ENCODE measurements at regions not wholly inside any gene's neighbourhood (a gene's known extent, or its start where the extent isn't known, plus 50 kb on each side); places are given as distances from the start of the nearest gene placed in this dataset.

DNA sequence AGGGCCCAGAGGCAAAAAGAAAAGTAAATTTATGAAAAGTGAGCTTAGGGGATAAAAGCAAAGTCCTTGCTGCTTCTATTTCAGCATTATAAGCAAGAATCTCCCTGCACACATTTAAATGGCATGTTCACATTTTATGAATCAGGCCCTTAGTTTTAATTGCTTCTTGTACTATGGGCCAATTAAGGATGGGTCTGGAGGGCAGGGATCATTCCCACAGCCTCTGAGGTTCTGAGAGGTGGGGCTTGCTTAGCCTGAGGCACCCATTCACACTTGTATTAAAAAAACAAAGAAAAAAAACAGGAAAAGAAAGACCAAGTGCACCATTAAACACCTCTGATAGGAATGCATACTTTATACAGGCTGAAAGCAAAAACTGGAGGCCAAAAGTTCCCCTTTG, 565.1 kb downstream of the BCL11A start:
- no peak for DNase-seq (ENCODE audit: low spot score in 2 of 2)
- intact Hi-C loops (cut with DNase I; ENCODE audit: low total_unique reads), result no loop called here
- Histone ChIP-seq H3K27me3 (no peaks in the 10 kb centered on the region), H3K4me3 (no peak overlapping the region), H3K4me1 (no peaks in the 10 kb centered on the region), H3K27ac (no peak overlapping the region), H3K9me3 (no peaks in the 10 kb centered on the region), H3K36me3 (no peaks in the 10 kb centered on the region)
- TF ChIP-seq, protein P1, sequence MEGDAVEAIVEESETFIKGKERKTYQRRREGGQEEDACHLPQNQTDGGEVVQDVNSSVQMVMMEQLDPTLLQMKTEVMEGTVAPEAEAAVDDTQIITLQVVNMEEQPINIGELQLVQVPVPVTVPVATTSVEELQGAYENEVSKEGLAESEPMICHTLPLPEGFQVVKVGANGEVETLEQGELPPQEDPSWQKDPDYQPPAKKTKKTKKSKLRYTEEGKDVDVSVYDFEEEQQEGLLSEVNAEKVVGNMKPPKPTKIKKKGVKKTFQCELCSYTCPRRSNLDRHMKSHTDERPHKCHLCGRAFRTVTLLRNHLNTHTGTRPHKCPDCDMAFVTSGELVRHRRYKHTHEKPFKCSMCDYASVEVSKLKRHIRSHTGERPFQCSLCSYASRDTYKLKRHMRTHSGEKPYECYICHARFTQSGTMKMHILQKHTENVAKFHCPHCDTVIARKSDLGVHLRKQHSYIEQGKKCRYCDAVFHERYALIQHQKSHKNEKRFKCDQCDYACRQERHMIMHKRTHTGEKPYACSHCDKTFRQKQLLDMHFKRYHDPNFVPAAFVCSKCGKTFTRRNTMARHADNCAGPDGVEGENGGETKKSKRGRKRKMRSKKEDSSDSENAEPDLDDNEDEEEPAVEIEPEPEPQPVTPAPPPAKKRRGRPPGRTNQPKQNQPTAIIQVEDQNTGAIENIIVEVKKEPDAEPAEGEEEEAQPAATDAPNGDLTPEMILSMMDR (IDR thresholded peaks at IDR 0.05), result no peak
- no peak for TF ChIP-seq POLR2AphosphoS5 (IDR thresholded peaks at IDR 0.05)
- TF ChIP-seq POLR2A (IDR thresholded peaks at IDR 0.05), result no peak

- no peaks in the 10 kb centered on the region for H3K27me3 ChIP-seq
- H3K36me3 ChIP-seq, result no peaks in the 10 kb centered on the region
- intact Hi-C loops (cut with DNase I; ENCODE audit: low total_unique reads), result no loop called here
- H3K4me1 ChIP-seq, result no peaks in the 10 kb centered on the region
- TF ChIP-seq, protein P1 (IDR thresholded peaks at IDR 0.05), result no peak
- TF ChIP-seq POLR2A (IDR thresholded peaks at IDR 0.05) (no peak), POLR2AphosphoS5 (IDR thresholded peaks at IDR 0.05) (no peak)
- H3K4me3 ChIP-seq, result no peak overlapping the region
- no peak for DNase-seq (ENCODE audit: low spot score in 2 of 2)
- no peak overlapping the region for H3K27ac ChIP-seq
- H3K9me3 ChIP-seq, result no peaks in the 10 kb centered on the region
Observed at GRCh38 chr2:59986511-59986910, 566.9 kb downstream of the BCL11A start.

DNA sequence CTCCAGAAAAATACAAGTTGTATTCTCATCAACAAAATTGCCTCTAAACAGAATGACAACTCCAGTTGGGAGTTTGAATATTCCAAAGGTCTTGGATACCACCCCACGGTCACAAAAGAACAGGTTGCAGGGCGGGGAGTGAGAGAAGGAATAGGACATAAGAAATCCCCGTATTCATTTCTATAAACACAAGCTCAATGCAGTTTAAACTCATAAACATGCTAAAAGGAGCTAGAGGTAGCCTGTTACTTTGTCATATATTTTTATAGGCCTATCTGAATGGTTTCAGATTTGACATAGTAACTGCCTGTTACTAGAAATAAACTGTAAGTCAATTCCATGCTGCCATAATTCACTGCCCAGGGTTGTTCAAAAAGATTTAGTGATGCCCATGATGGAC, 567.5 kb downstream of the BCL11A start:
- intact Hi-C loops (cut with DNase I; ENCODE audit: low total_unique reads), result no loop called here
- Histone ChIP-seq H3K27ac (no peak overlapping the region), H3K4me3 (no peak overlapping the region), H3K4me1 (no peaks in the 10 kb centered on the region), H3K9me3 (no peaks in the 10 kb centered on the region), H3K36me3 (no peaks in the 10 kb centered on the region), H3K27me3 (no peaks in the 10 kb centered on the region)
- TF ChIP-seq POLR2AphosphoS5 (IDR thresholded peaks at IDR 0.05) (no peak), POLR2A (IDR thresholded peaks at IDR 0.05) (no peak)
- TF ChIP-seq, protein P1 (IDR thresholded peaks at IDR 0.05), result no peak
- no peak for DNase-seq (ENCODE audit: low spot score in 2 of 2)

DNA sequence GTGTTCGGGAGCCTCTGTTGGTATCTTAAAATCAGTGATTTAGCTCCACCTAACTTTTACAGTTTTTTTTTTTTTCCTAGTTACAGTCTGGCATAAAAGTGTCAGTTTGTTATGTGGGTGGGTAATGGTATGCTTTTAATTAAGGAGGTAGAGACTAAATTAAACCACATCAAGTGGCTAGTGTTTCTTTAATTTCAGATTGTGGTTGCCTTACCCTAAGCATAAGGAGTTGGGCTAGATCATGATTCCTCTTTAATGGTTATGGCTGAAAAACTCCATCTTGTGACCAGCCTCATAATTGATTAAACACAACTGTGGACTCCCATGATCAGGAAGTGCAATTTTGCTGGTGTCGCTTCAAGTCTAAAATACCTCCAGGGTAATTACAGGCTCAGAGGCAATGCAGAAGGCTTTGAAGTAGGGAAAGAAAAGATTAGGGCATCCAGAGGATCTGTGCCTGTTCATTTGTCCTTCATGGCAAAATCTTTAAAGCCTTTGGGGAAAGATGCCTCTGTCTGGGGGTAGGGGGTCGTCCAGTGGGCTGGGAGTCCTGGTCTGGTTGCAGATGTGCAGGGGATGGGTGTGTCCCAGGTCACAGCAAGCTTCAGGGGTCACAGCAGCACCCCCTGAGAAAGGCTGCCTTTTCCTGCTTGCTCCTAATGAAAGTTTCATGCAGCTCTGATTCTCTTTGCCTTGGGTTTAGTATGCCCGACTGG, 579.2 kb downstream of the BCL11A start:
- H3K9me3 ChIP-seq, result no peaks in the 10 kb centered on the region
- no peaks in the 10 kb centered on the region for H3K27me3 ChIP-seq
- H3K4me3 ChIP-seq, result no peak overlapping the region
- no peaks in the 10 kb centered on the region for H3K4me1 ChIP-seq
- no peak overlapping the region for H3K27ac ChIP-seq
- no peaks in the 10 kb centered on the region for H3K36me3 ChIP-seq
- intact Hi-C loops (cut with DNase I; ENCODE audit: low total_unique reads), result no loop called here
- TF ChIP-seq, protein P1 (IDR thresholded peaks at IDR 0.05), result no peak
- TF ChIP-seq POLR2AphosphoS5 (IDR thresholded peaks at IDR 0.05) (no peak), POLR2A (IDR thresholded peaks at IDR 0.05) (no peak)
- DNase-seq (ENCODE audit: low spot score in 2 of 2), result no peak

GRCh38 chr2:59969161-59969560, 584.3 kb downstream of the BCL11A start:
- TF ChIP-seq POLR2A (IDR thresholded peaks at IDR 0.05) (no peak), POLR2AphosphoS5 (IDR thresholded peaks at IDR 0.05) (no peak)
- TF ChIP-seq, protein P1 (IDR thresholded peaks at IDR 0.05), result no peak
- H3K27me3 ChIP-seq, result no peaks in the 10 kb centered on the region
- DNase-seq (ENCODE audit: low spot score in 2 of 2), result no peak
- intact Hi-C loops (cut with DNase I; ENCODE audit: low total_unique reads), result no loop called here
- H3K27ac ChIP-seq, result no peak overlapping the region
- no peaks in the 10 kb centered on the region for H3K4me1 ChIP-seq
- no peaks in the 10 kb centered on the region for H3K9me3 ChIP-seq
- H3K4me3 ChIP-seq, result no peak overlapping the region
- H3K36me3 ChIP-seq, result no peaks in the 10 kb centered on the region
